ENCODE measurements at regions not wholly inside any gene's neighbourhood (a gene's known extent, or its start where the extent isn't known, plus 50 kb on each side); places are given as distances from the start of the nearest gene placed in this dataset.
"Not testable (repeated sequence)": the region's sequence is repeated elsewhere in the genome, so short reads cannot be mapped to it uniquely, and the experiment has no call there.

DNA sequence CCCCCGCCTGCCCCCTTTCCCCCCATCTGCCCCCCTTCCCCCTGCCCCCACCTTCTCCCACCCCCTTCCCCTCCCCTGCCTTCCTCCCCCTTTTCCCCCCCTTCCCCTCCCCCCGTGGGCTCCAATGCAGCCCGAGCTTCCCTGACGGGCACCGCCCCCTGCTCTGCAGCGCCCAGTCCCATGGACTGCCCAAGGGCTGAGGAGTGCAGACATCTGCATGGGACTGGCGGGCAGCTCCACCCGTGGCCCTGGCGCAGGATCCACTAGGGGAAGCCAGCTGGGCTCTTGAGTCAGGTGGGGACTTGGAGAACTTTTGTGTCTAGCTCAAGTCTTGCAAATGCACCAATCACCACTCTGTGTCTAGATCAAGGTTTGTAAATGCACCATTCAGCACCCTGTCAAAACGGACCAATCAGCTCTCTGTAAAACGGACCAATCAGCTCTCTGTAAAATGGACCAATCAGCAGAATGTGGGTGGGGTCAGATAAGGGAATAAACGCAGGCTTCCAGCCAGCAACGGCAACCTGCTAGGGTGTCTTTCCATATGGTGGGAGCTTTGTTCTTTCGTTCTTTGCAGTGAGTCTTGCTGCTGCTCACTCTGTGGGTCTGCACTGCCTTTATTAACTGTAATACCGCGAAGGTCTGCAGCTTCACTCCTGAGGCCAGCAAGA lies 300.5 kb upstream of the PABPC4L start:
- no peaks in the 10 kb centered on the region for H3K79me2 ChIP-seq (ENCODE audit: insufficient read depth, low read length)
- H3K4me3 ChIP-seq (ENCODE audit: insufficient read depth, low read depth, low read length): no peak overlapping the region
- H3K9me3 ChIP-seq (ENCODE audit: insufficient read depth, low read depth, low read length): no peaks in the 10 kb centered on the region
- H3K27ac Mint-ChIP-seq (ENCODE audit: unreplicated experiment): no peak overlapping the region
- H3K4me1 Mint-ChIP-seq (ENCODE audit: low read depth, unreplicated experiment): no peaks in the 10 kb centered on the region
- no peak overlapping the region for H3K27ac ChIP-seq (ENCODE audit: low read depth, low read length)
- H3K27me3 ChIP-seq (ENCODE audit: insufficient read depth, low read length): no peaks in the 10 kb centered on the region
- no peak overlapping the region for H3K4me3 Mint-ChIP-seq (ENCODE audit: unreplicated experiment)
- H2AFZ ChIP-seq (ENCODE audit: low read depth, low read length): no peak overlapping the region
- H3K36me3 Mint-ChIP-seq (ENCODE audit: low read depth, unreplicated experiment): no peaks in the 10 kb centered on the region
- TF ChIP-seq EZH2 (IDR thresholded peaks at IDR 0.05; ENCODE audit: insufficient read depth, low read length): no peak
- TF ChIP-seq, protein P1, sequence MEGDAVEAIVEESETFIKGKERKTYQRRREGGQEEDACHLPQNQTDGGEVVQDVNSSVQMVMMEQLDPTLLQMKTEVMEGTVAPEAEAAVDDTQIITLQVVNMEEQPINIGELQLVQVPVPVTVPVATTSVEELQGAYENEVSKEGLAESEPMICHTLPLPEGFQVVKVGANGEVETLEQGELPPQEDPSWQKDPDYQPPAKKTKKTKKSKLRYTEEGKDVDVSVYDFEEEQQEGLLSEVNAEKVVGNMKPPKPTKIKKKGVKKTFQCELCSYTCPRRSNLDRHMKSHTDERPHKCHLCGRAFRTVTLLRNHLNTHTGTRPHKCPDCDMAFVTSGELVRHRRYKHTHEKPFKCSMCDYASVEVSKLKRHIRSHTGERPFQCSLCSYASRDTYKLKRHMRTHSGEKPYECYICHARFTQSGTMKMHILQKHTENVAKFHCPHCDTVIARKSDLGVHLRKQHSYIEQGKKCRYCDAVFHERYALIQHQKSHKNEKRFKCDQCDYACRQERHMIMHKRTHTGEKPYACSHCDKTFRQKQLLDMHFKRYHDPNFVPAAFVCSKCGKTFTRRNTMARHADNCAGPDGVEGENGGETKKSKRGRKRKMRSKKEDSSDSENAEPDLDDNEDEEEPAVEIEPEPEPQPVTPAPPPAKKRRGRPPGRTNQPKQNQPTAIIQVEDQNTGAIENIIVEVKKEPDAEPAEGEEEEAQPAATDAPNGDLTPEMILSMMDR (IDR thresholded peaks at IDR 0.05; ENCODE audit: insufficient read depth, low read depth, low read length): no peak
- no peak overlapping the region for H3K4me2 ChIP-seq (ENCODE audit: low read length)
- H3K9ac ChIP-seq (ENCODE audit: low read length): no peak overlapping the region
- H3K36me3 ChIP-seq (ENCODE audit: insufficient read depth, low read length): no peaks in the 10 kb centered on the region
- FAIRE-seq (no peak), DNase-seq (ENCODE audit: low read depth) (no peak)
- H3K27me3 Mint-ChIP-seq (ENCODE audit: low read depth, unreplicated experiment): no peaks in the 10 kb centered on the region
- peaks cover 3% of the 10 kb centered on the region for H3K9me3 Mint-ChIP-seq (ENCODE audit: unreplicated experiment)
- H4K20me1 ChIP-seq (ENCODE audit: insufficient read depth, low read length): no peaks in the 10 kb centered on the region
- H3K4me1 ChIP-seq (ENCODE audit: insufficient read depth, low read length): no peaks in the 10 kb centered on the region

DNA sequence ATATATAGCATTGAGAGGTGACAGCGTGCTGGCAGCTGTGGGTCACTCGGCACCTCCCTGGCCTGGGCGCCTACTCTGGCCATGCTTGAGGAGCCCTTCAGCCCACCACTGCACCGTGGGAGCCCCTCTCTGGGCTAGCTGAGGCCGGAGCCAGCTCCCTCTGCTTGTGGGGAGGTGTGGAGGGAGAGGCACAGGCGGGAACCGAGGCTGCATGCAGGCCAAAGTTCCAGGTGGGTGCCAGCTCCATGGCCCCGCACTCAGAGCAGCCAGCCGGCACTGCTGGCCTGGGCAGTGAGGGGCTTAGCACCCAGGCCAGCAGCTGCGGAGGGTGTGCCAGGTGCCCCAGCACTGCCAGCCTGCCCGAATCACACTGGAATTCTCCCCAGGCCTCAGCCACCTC lies 299.9 kb upstream of the PABPC4L start:
- H3K27me3 Mint-ChIP-seq (ENCODE audit: low read depth, unreplicated experiment); H3K9me3 Mint-ChIP-seq (ENCODE audit: unreplicated experiment); FAIRE-seq: not testable (repeated sequence)

DNA sequence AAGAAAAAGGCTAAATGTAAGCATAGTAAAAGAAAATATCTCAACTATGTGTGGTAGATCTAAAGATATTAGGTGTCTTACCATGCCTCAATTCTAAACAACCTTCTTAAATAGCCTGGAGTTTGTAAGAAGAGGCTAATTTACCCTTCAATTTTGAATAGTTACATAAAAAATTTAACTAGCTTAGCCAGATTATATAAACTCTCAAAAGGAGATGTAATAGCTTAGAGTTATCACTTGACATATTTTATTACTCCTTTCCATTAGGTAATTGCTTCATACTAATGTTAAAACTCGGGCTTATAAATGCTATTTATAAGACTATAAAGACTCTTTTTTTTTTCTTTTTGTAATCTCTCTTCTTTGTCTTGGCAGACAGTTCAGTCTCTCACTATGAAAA lies 297.5 kb upstream of the PABPC4L start:
- Histone ChIP-seq H3K79me2 (ENCODE audit: insufficient read depth, low read length) (no peaks in the 10 kb centered on the region), H4K20me1 (ENCODE audit: insufficient read depth, low read length) (no peaks in the 10 kb centered on the region), H3K36me3 (ENCODE audit: insufficient read depth, low read length) (no peaks in the 10 kb centered on the region), H3K4me1 (ENCODE audit: insufficient read depth, low read length) (no peaks in the 10 kb centered on the region), H3K4me2 (ENCODE audit: low read length) (no peak overlapping the region), H3K9ac (ENCODE audit: low read length) (no peak overlapping the region), H2AFZ (ENCODE audit: low read depth, low read length) (no peak overlapping the region), H3K4me3 (ENCODE audit: insufficient read depth, low read depth, low read length) (no peak overlapping the region), H3K9me3 (ENCODE audit: insufficient read depth, low read depth, low read length) (no peaks in the 10 kb centered on the region), H3K27ac (ENCODE audit: low read depth, low read length) (no peak overlapping the region), H3K27me3 (ENCODE audit: insufficient read depth, low read length) (no peaks in the 10 kb centered on the region)
- DNase-seq (ENCODE audit: low read depth) (no peak), FAIRE-seq (no peak)
- Mint-ChIP-seq H3K4me1 (ENCODE audit: low read depth, unreplicated experiment) (no peaks in the 10 kb centered on the region), H3K36me3 (ENCODE audit: low read depth, unreplicated experiment) (no peaks in the 10 kb centered on the region), H3K27me3 (ENCODE audit: low read depth, unreplicated experiment) (no peaks in the 10 kb centered on the region), H3K27ac (ENCODE audit: unreplicated experiment) (no peak overlapping the region), H3K4me3 (ENCODE audit: unreplicated experiment) (no peak overlapping the region), H3K9me3 (ENCODE audit: unreplicated experiment) (peaks cover 8% of the 10 kb centered on the region)
- no peak for TF ChIP-seq EZH2 (IDR thresholded peaks at IDR 0.05; ENCODE audit: insufficient read depth, low read length)
- TF ChIP-seq, protein P1 (IDR thresholded peaks at IDR 0.05; ENCODE audit: insufficient read depth, low read depth, low read length): no peak

More for the DNA sequence above, 299.9 kb upstream of the PABPC4L start:
- H3K36me3 ChIP-seq (ENCODE audit: insufficient read depth, low read length); H3K4me3 ChIP-seq (ENCODE audit: insufficient read depth, low read depth, low read length); H3K27ac ChIP-seq (ENCODE audit: low read depth, low read length); H3K27me3 ChIP-seq (ENCODE audit: insufficient read depth, low read length); H3K4me1 ChIP-seq (ENCODE audit: insufficient read depth, low read length); H3K27ac Mint-ChIP-seq (ENCODE audit: unreplicated experiment); H3K4me2 ChIP-seq (ENCODE audit: low read length); H4K20me1 ChIP-seq (ENCODE audit: insufficient read depth, low read length); DNase-seq (ENCODE audit: low read depth); H3K9ac ChIP-seq (ENCODE audit: low read length); H3K4me1 Mint-ChIP-seq (ENCODE audit: low read depth, unreplicated experiment); H3K4me3 Mint-ChIP-seq (ENCODE audit: unreplicated experiment); H3K79me2 ChIP-seq (ENCODE audit: insufficient read depth, low read length); H3K9me3 ChIP-seq (ENCODE audit: insufficient read depth, low read depth, low read length); H3K36me3 Mint-ChIP-seq (ENCODE audit: low read depth, unreplicated experiment); H2AFZ ChIP-seq (ENCODE audit: low read depth, low read length): not testable (repeated sequence)

Data from astrocyte (in vitro differentiated cells and primary cell).